Stimulated activated CD8-positive, alpha-beta memory T cell treated with anti-CD3 and anti-CD28 coated beads, Interleukin-4, amount 100 ng/mL, for 48 hours (primary cell): ENCODE measurements at regions not wholly inside any gene's neighbourhood (a gene's known extent, or its start where the extent isn't known, plus 50 kb on each side); places are given as distances from the start of the nearest gene placed in this dataset.
"Not testable (repeated sequence)": the region's sequence is repeated elsewhere in the genome, so short reads cannot be mapped to it uniquely, and the experiment has no call there.

Experiments
- DNase-seq: peaks from one replicate; pipeline ENCODE4 v3.0.0-alpha.2; 2020

DNA sequence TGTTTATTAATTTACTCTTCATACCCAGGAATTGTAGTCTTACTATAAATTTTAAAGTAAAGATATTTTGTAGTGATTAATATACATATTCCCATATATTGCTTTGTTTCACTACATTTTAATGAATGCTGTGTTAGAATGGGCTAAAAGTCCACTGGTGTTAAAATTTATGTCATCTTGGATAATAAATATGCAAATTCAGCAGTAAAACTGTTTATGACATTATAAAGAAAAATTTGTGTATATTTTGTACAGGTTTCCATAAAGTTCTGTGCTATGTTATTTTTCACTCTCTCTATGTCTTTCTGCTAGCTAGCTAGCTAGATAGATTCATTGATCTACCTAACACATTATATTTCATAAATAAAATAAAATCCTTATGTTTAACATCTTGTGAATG is 1071.2 kb downstream of the FAT4 start:
- DNase-seq = no peak

DNA sequence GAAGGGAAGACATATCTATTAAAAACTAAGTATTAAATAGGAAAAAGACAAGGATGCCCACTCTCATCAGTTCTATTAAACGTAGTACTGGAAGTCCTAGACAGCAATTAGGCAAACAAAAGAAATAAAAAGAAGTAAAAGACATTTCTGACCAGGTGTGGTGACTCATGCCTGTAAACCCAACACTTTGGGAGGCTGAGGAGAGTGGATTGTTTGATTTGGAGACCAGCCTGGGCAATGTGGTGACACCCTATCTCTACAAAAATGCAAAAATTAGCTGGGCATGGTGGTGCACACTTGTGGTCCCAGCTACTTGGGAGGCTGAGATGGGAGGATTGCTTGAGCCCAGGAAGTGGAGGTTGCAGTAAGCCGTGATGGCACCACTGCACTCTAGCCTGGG is 1071.8 kb downstream of the FAT4 start:
- no peak for DNase-seq

DNA sequence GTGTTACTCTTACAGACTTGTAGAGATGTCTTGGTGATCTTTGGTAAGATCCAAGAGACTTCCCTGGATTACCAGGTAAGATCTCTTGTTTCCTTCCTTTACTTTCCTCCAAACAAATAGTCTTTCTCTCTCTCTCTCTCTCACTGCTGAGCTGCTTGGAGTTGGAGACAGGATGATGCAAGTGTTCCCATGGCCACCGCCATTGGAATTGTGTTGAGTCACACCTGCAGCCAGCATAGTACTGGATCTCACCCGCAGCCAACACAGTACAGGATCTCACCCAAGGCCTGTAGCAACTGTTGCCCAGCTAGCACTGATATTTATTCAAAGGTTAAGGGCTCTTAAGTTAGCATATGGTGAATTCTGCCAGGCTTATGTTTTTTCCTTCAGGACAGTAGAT is 1080.9 kb downstream of the FAT4 start:
- DNase-seq = no peak

DNA sequence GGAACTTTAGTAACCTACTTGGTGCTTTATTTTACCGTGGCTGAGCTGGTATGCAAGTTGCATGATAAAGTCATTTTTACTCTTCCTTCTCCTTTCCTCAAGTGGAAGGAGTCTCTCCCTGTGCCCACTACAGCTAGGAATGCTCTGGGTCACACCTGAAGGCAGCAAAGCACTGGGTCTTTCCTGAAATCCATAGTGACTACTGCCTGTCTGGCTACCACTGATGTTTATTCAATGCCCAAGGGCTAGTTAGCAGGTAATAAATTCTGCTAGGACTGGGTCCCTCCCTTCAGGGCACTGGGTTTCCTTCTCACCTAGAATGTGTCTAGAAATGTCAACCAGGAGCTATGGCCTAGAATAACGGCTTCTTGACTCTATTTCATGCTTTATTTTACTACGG is 1081.4 kb downstream of the FAT4 start:
- no peak for DNase-seq

DNA sequence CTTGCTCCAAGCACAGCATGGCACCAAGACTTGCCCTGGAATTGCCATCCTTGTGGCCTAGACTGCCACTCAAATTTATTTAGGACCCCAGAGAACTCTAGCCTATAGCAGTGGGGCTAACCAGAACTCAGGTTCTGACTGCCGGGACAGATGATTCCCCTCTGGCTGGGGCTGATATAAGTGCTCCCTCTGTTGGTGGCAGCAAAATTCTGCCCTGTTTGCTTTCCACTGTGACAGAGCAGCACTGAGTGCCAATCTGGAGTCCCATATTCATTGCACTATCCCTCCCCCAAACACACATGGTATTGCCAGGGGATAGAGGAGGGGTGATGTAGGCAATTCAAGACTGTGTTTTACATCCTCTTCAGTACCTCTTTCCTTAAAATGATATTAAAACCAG is 1081.9 kb downstream of the FAT4 start:
- DNase-seq = no peak

DNA sequence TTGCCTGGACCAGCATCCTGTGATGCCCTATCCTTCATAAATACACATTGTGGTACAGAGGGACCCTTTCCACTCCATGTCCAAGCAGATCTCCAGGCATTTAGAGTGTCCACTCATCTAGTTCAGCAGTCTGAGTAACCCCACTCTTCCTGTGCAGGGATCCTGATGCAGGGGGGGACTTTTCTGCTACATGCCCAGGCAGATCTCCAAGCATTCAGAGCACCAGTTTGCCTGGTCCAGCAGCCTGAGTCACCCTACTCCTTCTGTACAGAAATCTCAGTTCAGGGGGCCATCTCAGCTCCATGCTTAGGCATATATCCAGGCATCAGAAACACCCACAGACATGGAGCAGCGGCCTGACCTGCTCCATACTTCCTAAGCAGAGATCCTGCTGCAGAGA is 1089.8 kb downstream of the FAT4 start:
- DNase-seq = no peak

DNA sequence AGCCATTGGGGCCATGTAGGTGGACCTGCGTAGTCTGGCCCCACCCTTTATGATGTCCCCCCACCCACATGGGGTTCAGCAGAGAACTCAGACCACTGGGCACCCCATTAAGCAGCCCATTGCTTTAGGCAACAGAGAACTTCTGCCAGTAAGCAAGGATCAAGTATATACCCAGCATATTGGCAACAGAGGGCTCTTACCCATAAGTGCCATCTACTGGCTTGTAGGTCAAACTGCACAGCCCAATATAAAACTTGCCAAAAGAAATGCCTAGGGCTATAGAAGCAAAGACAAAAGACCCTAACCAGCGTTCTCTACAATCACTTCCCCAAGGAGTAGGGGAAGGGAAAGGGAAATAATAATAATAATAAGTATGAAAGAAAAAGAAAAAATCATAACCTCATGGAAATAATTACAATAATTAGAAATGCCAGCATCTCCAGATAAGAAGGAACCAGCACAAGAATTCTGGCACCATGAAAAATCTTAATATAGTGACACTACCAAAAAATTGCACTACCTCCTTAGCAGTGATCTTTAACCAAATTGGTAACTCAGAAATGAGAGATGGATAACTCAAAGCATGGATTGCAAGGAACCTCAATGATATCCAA is 1090.7 kb downstream of the FAT4 start:
- DNase-seq = no peak

DNA sequence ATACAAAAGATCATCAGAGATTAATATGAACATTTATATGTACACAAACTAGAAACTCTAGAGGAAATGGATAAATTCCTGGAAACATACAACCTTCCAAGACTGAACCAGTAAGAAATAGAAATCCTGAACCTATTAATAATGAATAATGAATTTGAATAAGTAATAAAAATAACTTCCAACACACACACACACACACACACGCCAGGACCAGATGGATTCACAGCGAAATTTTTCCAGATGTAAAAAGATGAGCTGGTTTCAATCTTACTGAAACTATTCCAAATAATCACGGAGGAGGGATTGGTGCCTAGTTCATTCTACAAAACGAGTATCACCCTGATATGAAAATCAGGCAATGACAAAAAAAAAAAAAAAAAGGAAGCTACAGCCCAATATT is 1095.0 kb downstream of the FAT4 start:
- no peak for DNase-seq

DNA sequence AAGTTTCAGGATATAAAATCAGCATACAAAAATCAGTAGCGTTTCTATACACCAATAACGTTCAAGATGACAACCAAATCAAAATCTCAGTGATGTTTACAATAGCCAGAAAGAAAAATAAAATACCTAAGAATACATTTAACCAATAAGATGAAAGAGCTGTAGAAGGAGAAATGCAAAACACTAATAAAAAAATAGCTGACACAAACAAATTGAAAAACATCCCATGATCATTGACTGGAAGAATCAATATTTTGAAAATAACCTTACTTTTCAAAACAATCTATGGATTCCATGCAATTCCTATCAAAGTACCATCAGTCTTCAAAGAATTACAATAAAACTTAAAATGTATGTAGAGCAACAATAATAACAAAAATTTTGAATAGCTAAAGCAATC is 1096.3 kb downstream of the FAT4 start:
- DNase-seq = no peak

DNA sequence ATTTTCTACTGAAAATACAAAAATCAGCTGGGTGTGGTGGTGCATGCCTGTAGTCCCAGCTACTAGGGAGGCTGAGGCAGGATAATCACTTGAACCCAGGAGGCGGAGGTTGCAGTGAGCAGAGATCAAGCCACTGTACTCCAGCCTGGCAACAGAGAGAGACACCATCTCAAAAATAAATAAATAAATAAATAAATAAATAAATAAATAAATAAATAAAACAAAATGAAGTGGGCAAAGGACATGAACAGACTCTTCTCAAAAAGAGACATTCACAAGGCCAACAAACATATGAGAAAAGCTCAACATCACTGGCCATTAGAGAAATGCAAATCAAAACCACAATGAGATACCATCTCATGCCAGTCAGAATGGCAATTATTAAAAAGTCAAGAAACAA is 1097.6 kb downstream of the FAT4 start:
- not testable (repeated sequence) for DNase-seq

DNA sequence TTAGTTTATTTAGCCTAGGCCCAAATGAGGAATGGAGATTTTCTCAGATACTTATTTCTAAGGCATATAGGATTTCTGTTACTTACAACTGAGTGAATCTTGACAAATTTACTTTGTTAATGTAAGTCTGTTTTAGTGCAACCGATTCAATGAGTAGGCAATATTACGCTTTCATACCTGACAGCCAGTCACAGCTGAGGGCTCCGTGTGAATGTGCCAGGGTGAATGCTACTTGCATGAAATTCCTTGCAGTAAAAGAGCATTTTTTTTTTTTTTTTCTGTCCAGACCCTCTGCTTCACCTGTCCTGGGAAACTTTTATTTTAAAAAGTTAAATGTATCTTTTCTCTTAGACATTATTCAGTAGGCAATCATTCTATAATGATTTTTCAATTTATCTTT is 1100.0 kb downstream of the FAT4 start:
- DNase-seq = no peak

DNA sequence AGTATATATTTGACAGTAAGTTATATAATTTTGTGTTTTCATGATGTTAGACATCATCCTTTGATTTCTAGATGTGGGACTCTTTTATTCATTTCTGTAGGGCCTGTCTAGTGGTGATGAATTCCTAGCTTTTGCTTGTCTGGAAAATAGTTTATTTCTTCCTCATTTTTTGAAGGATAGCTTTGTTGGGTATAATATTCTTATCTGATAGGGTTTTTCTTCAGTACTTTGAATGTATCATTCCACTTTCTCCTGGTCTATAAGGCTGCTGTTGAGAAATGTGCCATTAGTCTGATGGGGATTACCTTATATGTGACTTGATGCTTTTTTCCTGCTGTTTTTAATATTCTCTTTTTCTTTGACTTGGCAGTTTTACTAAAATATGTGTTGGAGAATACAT is 1104.5 kb downstream of the FAT4 start:
- no peak for DNase-seq

DNA sequence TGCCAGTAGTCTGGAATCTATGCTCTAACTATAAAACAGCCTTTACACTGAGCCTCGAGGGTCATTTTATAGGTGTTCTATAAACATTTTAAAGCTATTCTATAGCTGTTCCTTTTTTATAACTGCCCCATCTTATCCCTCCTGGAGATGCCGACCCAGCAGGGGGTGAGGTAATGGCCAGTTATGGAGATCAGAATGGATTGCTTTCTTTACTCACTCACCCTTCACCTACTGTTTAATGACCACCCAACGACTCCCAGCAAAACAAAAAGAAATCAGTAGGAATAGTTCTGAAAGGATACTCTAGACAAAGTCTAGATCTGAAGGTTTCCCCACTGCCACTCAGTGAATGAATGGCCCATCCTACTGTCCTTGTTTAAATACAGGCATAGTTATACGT is 1113.1 kb downstream of the FAT4 start:
- no peak for DNase-seq

DNA sequence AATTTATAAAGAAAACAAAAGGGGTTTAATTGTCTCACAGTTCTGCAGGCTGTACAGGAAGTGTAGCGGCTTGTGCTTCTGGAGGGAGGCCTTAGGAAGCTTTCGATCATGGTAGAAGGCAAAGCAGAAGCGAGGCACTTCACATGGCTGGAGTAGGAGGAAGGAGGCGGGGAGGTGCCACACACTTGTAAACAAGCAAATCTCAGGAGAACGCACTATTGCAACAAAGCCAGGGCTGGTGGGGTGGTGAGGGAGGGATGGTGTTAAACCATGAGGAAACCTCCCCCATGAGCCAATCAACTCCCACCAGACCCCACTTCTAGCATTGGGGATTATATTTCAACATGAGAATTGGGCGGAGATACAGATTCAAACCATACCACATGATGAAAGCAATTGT is 1116.3 kb downstream of the FAT4 start:
- no peak for DNase-seq

DNA sequence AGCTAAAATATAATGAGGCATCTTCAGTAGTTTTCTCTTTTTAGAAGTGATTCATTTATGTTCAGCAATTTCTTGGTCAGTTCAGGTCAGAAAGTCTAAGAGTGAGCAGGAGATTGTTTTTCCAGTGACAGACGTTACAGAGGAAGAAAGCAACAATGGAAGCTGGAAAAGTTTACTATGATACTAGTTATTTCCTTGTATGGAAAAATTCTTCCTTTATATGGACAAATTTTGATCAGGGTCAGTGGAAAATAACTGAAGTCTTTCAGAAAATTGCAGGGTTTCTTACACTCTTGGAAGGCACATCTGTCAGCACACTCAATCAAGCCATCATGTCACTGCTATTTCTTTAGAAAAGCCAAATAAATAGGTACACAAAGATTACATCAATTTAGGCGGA is 1120.7 kb downstream of the FAT4 start:
- no peak for DNase-seq

DNA sequence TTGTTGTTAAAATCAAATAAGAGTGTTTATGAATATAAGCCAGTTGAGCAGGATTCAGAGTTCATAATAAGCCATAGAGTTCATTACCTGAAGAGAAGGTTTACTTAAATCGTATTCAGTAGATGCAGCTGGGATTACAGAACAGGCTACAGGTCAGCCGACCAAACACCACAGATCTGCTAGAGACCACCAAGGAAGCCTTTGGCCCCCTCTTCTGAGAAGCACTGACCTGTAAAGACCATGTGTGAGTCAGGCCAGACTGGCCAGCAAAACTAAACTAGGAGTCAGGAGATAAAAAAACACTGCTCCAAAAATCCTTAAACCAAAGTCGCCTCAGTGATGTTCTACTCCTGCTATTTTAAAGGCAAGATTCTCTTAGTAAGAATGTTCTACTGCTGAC is 1125.5 kb downstream of the FAT4 start:
- no peak for DNase-seq

DNA sequence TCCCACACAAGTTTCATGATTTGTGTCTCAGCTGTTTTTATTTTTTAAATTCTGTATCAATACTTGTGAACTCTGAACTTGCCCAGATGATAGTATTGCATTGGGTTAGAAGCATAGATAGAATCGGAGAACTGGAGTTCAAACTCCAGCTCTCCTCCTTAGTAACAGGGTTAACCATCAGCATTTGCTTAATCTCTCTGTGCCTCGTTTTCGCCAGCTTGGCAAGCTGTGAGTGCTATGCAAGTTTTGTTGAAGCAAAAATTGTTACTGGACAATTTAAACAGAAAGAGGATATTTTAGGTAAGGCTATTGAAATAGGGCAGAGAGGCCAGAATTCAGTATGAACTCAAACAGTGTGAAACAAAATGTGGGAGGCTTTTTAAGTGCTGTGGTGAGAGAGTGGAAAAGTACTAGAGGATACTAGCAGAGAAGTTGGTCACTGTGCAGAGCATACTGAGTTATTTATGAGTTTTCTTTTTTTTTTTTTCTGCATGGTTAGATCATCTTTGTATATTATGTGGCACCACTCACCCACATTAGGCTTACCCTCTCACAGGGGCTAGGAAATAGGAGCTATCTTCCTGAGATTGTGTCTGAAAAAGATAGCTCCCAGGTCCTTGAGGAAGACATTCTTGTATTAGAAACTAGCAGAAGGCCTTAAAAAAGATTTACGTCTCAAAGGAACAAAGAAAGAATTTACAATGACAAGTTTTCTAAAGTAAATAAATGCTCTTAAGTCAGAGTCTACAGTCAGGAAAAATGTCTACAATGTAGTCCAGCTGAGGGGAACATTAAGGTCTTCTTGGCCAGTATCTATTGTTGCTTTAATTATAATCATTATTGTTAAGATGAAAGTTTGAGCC is 1126.6 kb downstream of the FAT4 start:
- no peak for DNase-seq

DNA sequence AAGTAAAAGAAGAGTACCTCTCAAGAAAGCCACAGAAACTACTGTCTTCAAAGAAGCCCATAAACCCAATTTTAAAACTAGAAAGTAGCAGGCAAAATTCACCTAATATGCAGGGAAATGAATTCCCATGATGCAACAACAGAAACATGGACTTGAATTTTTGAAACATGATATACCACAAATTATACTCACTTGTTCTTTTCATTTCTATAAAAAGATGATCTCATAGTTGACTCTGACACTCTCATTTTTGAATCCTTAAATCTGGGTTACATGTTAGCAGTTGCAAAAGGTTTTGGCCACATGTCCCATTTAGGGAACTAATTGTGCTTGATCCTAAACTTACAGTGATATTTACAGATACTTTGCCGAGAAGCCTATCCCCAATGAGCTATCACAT is 1130.8 kb downstream of the FAT4 start:
- DNase-seq = no peak

DNA sequence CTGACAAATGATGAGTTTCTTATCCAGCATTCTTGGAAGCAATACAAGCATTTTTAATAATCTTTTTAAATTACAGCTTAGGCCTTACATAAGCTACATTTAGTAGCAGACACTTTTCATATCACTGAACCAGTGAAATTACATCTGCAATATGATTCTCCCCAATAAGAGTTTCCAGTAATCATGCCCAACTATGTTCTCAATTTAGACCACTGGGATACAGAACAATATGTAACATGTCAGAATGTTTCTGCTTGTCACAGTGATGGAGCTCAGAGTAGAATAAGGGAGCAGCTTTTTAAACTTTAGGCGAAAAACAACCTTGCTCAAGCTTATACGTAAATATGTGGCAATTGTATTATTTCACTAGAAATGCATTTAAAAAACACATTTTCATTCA is 1132.2 kb downstream of the FAT4 start:
- DNase-seq = no peak

DNA sequence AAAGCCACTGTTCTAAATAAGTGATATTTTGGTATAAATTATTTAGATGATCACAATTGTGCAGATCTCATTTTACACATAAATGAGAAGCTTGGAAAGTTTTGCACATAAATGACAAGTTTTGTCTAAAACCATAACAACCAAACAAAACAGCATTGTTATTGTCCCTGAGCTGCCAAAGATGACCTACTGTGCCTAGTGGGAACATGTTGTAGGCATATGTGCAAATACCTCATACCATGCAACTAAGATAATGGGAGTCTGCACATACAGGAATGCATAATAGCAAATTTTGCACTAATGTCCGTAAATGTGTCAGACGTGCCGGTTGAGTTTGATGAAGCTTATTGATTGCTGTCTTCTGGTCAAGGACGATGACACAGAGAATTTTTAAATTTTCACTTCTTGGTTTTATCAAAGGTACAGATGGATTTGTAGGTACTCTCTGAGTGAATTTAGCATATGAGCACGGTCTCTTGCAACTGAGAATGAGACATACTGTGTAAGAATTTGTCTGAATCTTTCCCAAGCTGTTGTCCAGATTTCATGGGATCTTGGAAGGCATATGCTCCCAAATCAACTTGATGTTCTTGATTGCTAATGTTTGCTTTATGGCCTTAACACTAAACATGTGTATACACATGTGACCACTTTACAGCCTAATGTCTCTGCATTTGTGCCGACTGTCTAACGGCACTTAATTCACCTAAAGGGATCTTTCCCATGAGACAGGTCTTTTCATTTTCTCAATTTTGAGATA is 1133.5 kb downstream of the FAT4 start:
- no peak for DNase-seq

DNA sequence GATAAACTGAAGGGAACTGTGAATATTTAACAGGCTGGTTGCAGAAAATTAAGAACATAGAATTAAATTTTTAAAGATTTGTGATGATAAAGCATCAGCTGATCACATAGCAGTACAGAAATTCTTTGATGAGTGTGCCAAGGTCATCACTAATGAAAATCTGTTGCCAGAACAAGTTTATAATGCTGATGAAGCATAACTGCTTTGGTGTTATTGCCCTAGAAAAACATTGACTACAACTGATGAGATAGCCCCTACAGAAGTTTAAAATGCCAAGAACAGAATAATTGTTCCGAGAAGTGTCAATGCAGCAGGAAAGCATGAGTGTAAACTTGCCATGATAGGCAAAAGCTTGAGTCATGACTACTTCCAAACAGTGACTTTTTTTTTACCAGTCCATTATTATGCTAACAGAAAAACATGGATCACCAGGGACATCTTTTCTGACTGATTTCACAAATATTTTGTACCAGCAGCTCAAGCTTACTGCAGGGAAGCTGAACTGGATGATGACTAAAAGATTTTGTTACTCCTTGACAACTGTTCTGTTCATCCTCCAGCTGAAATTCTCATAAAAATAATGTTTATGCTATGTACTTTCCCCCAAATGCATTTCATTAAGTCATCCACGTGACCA is 1136.6 kb downstream of the FAT4 start:
- no peak for DNase-seq

DNA sequence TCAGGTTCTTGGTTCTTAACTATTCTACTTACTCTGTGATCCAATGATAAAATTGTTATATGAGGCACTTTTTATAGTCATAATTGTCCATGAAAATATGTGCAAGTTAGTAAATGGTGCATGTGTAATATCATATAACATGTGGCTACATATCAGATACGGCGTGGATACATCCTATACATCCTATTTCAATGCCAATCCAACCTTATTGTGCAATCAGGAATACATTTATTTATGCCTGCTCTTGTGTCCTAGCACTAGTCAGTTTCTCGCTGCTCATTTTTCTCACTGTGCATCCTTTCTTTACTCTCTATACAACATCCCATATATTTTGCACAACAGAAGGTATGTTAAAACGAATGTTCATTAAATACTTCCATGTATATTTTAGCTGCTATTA is 1141.1 kb downstream of the FAT4 start:
- no peak for DNase-seq

DNA sequence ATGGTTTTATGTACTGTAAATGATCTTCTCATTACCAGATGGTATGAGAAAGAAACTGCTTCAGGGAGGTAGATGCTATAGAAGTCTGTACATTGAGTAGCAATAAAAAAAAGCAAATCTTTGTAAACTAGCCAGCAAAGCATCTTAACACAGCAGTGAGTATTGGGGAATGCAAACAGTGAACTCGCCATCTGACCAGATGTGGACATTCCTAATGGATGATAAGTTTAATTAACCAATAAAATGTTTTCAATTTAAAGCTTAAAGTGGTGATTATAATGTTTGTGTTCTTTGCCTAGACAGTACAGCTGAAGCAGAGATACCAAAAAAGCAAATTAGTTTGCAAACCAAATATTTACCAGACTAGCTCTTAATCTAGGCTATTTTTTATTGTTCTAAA is 1144.2 kb downstream of the FAT4 start:
- DNase-seq = no peak

DNA sequence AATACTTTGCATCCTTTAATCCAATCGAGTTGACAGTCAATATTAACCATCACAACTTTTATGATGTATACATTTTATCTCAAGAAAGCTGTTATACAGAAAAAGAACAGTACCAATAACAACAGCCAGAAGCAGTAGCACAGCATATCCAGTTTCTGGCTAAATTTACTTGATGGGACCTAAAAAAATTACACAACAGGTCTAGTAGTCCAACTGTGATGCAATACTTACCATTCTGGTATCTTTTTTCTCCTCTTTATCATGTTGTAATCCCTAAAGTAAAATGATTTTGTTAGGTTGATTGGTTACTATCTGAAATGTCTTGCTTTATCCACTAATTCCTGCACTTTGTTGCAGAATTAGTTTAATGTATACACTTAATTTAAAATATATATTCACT is 1150.6 kb downstream of the FAT4 start:
- no peak for DNase-seq
